OCI-LY7 (cell line): ENCODE measurements at regions not wholly inside any gene's neighbourhood (a gene's known extent, or its start where the extent isn't known, plus 50 kb on each side); places are given as distances from the start of the nearest gene placed in this dataset.

Experiments used
- BruUV-seq: library from RNA; stranded (reverse); fragments of 400-500 nt; replicated peaks from 2 replicates; lab custom pipeline; 2021; lab: Mats Ljungman, UMichigan
- CTCF ChIA-PET: fragments of 300-600 bp; sonication (Branson Sonifier 250); formaldehyde crosslinking; loops from one replicate; lab custom pipeline; 2022; ENCODE audit warnings: antibody characterized with exemption; ENCODE audit not compliant: unreplicated experiment; lab: Charles Lee
- POLR2A ChIA-PET: fragments of 300-600 bp; sonication (Branson Sonifier 250); formaldehyde crosslinking; loops from one replicate; lab custom pipeline; 2022; ENCODE audit warnings: antibody characterized with exemption; lab: Charles Lee
- DNase-seq: peaks from one replicate; pipeline ENCODE4 v3.0.0-alpha.2; 2015; ENCODE audit warnings: low spot score
- H2AFZ ChIP-seq: fragments of 200-600 bp; sonication (generic), shearing (Covaris generic); 2 replicates; pipeline ENCODE4 v1.6.1; 2014; ENCODE audit warnings: mild to moderate bottlenecking, antibody characterized with exemption, low read length, moderate library complexity
- H3K27ac ChIP-seq: fragments of 200-600 bp; sonication (generic); 2 replicates; pipeline ENCODE4 v1.5.1; 2014; ENCODE audit warnings: mixed run types, low read depth, mild to moderate bottlenecking, moderate library complexity, low read length, inconsistent platforms; ENCODE audit not compliant: poor library complexity, severe bottlenecking
- H3K36me3 ChIP-seq: fragments of 200-600 bp; sonication (generic); 2 replicates; pipeline ENCODE4 v1.6.1; 2014; ENCODE audit warnings: mild to moderate bottlenecking, antibody characterized with exemption, low read length, moderate library complexity, mixed read lengths; ENCODE audit not compliant: insufficient read depth
- H3K4me1 ChIP-seq: fragments of 200-600 bp; sonication (generic); 2 replicates; pipeline ENCODE4 v1.5.1; 2014; ENCODE audit warnings: mild to moderate bottlenecking, low read length; ENCODE audit not compliant: insufficient read depth, poor library complexity, severe bottlenecking
- H3K4me2 ChIP-seq: fragments of 200-600 bp; sonication (generic); 2 replicates; pipeline ENCODE4 v1.6.1; 2014; ENCODE audit warnings: mild to moderate bottlenecking, low read length
- H3K4me3 ChIP-seq: fragments of 200-600 bp; sonication (generic); 2 replicates; pipeline ENCODE4 v1.5.1; 2014; ENCODE audit warnings: mild to moderate bottlenecking, low read depth, low read length; ENCODE audit not compliant: poor library complexity, severe bottlenecking
- H3K79me2 ChIP-seq: fragments of 200-600 bp; sonication (generic); 2 replicates; pipeline ENCODE4 v1.6.1; 2016; ENCODE audit warnings: low read depth, mild to moderate bottlenecking, low read length, moderate library complexity, mixed read lengths; ENCODE audit not compliant: insufficient read depth
- H3K9me2 ChIP-seq: fragments of 200-600 bp; sonication (generic); 2 replicates; pipeline ENCODE4 v1.6.1; 2016; ENCODE audit warnings: mild to moderate bottlenecking, low read length, mixed read lengths; ENCODE audit not compliant: insufficient read depth
- H3K9me3 ChIP-seq: fragments of 200-600 bp; sonication (generic); 2 replicates; pipeline ENCODE4 v1.6.1; 2014; ENCODE audit warnings: mild to moderate bottlenecking, mixed run types, low read length, mixed read lengths
- H4K20me1 ChIP-seq: fragments of 200-600 bp; sonication (generic); 2 replicates; pipeline ENCODE4 v1.6.1; 2014; ENCODE audit warnings: mild to moderate bottlenecking, antibody characterized with exemption, low read length, moderate library complexity, mixed read lengths; ENCODE audit not compliant: insufficient read depth
- CTCF ChIP-seq: fragments of 200-600 bp; sonication (generic); conservative IDR thresholded peaks from 2 replicates; pipeline ENCODE4 v1.5.1; 2014; ENCODE audit warnings: mild to moderate bottlenecking, antibody characterized with exemption, low read length, moderate library complexity, mixed read lengths
- EZH2phosphoT487 ChIP-seq: fragments of 200-600 bp; sonication (generic); IDR thresholded peaks from 2 replicates; pipeline ENCODE4 v1.6.1; 2018; ENCODE audit warnings: low read depth, borderline replicate concordance, mild to moderate bottlenecking, mixed run types, antibody characterized with exemption, low read length, moderate library complexity, mixed read lengths
- intact Hi-C: fragments of 100-400 bp; cut with micrococcal nuclease; formaldehyde crosslinking; loops from one replicate; pipeline ENCODE4 v1.10.0; 2022; ENCODE audit not compliant: unreplicated experiment

DNA sequence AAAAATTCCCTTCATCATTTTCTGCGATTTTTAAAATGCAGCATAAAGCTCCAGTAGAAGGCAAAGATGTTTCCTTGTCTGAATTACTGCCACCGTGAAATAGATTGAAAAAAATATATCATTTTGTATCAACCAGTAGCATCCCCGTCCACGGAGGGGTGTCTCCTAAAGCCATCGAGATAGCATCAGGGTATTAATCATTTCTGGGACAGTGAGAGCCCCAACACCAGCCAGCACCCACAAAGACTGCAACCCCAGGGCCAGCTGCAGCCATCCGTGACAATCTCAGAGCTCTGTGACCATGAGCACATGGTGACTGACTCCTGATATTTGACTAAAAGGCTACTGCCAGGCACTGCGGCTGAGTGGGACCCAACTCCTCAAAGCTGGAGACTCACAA, 64.1 kb upstream of the SIX3 start:
- no peak overlapping the region for H3K4me2 ChIP-seq
- H3K27ac ChIP-seq, result no peak overlapping the region
- H3K4me3 ChIP-seq, result no peak overlapping the region
- no peak for TF ChIP-seq CTCF
- TF ChIP-seq EZH2phosphoT487, result no peak
- H3K9me2 ChIP-seq, result no peaks in the 10 kb centered on the region
- H4K20me1 ChIP-seq, result no peaks in the 10 kb centered on the region
- CTCF ChIA-PET, result no interaction called here
- H3K9me3 ChIP-seq, result peaks cover 14% of the 10 kb centered on the region
- no peaks in the 10 kb centered on the region for H3K4me1 ChIP-seq
- no peaks in the 10 kb centered on the region for H3K36me3 ChIP-seq
- BruUV-seq, result no TSS peak
- POLR2A ChIA-PET, result interaction anchor here (0.7 kb wide), 2 partner anchors 281 to 348 kb away, joined by 3 read pairs; no protein-coding TSS in a partner anchor
- H2AFZ ChIP-seq, result no peak overlapping the region
- intact Hi-C loops, result no loop called here
- no peak for DNase-seq
- H3K79me2 ChIP-seq, result no peaks in the 10 kb centered on the region

GRCh38 chr2:44879269-44880124, 62.0 kb upstream of the SIX3 start:
- no peak for TF ChIP-seq CTCF
- no peak for TF ChIP-seq EZH2phosphoT487
- Histone ChIP-seq H3K4me2 (no peak overlapping the region), H3K4me3 (no peak overlapping the region), H3K27ac (no peak overlapping the region), H2AFZ (no peak overlapping the region), H4K20me1 (no peaks in the 10 kb centered on the region), H3K4me1 (no peaks in the 10 kb centered on the region), H3K36me3 (no peaks in the 10 kb centered on the region), H3K9me2 (no peaks in the 10 kb centered on the region), H3K9me3 (peaks cover 14% of the 10 kb centered on the region), H3K79me2 (no peaks in the 10 kb centered on the region)
- ChIA-PET CTCF (no interaction called here), POLR2A (no interaction called here)
- no peak for DNase-seq
- intact Hi-C loops, result no loop called here
- no TSS peak for BruUV-seq

- no peaks in the 10 kb centered on the region for H3K4me1 ChIP-seq
- H3K4me3 ChIP-seq, result no peak overlapping the region
- H3K36me3 ChIP-seq, result no peaks in the 10 kb centered on the region
- ChIA-PET POLR2A (no interaction called here), CTCF (no interaction called here)
- H3K9me2 ChIP-seq, result no peaks in the 10 kb centered on the region
- intact Hi-C loops, result no loop called here
- peaks cover 12% of the 10 kb centered on the region for H3K9me3 ChIP-seq
- no peak overlapping the region for H2AFZ ChIP-seq
- H4K20me1 ChIP-seq, result no peaks in the 10 kb centered on the region
- no peaks in the 10 kb centered on the region for H3K79me2 ChIP-seq
- TF ChIP-seq EZH2phosphoT487 (no peak), CTCF (no peak)
- H3K27ac ChIP-seq, result no peak overlapping the region
- H3K4me2 ChIP-seq, result no peak overlapping the region
- BruUV-seq, result no TSS peak
- no peak for DNase-seq
These were observed 61.4 kb upstream of the SIX3 start for GRCh38 chr2:44880125-44880483.
